ENCODE measurements at regions not wholly inside any gene's neighbourhood (a gene's known extent, or its start where the extent isn't known, plus 50 kb on each side); places are given as distances from the start of the nearest gene placed in this dataset.

DNA sequence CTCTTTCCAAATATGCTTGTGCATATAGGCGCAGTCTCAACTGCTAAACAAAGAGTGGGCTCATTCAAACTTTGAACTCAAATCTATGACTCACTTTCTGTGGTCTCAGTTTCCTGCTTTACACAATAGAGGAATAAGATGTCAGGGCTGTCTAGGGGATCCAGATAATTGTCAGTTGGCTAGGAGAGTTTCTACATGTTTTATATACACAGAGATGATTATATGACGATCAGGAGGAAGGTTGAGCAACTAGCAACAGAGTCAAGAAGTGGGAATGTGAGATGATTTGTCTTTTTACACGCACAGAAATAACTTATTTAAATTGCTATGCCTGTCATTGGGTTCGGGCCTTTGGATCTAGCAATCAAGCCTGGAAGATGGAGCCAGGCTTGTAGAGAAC, 299.4 kb upstream of the LYPLAL1 start (continued):
- TF ChIP-seq, protein P1, sequence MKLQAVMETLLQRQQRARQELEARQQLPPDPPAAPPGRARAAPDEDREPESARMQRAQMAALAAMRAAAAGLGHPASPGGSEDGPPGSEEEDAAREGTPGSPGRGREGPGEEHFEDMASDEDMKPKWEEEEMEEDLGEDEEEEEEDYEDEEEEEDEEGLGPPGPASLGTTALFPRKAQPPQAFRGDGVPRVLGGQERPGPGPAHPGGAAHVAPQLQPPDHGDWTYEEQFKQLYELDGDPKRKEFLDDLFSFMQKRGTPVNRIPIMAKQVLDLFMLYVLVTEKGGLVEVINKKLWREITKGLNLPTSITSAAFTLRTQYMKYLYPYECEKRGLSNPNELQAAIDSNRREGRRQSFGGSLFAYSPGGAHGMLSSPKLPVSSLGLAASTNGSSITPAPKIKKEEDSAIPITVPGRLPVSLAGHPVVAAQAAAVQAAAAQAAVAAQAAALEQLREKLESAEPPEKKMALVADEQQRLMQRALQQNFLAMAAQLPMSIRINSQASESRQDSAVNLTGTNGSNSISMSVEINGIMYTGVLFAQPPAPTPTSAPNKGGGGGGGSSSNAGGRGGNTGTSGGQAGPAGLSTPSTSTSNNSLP (IDR thresholded peaks at IDR 0.05; ENCODE audit: low read depth, low read length) = 0 out of 2 replicates have a peak, but pooled peaks have one; percentile 29
- no peak for TF ChIP-seq SOX13 (IDR thresholded peaks at IDR 0.05)
- peak in 1 of 2 experiments; percentile 19; a peak in 1 of 4 replicates for TF ChIP-seq SOX13 (CRISPR knock-in tag; conservative IDR thresholded peaks at IDR 0.05 in 1 of 2, IDR thresholded peaks at IDR 0.05 in 1 of 2)
- peak; percentile 84 for TF ChIP-seq FOSL2 (CRISPR knock-in tag; IDR thresholded peaks at IDR 0.05)
- TF ChIP-seq ZNF891 (CRISPR knock-in tag; IDR thresholded peaks at IDR 0.05) = no peak
- TF ChIP-seq SOX5 (CRISPR knock-in tag; IDR thresholded peaks at IDR 0.05; ENCODE audit: borderline replicate concordance) = peak; percentile 10; the same call in 1 of the 2 replicates
- TF ChIP-seq WIZ (CRISPR knock-in tag; IDR thresholded peaks at IDR 0.05) = no peak
- TF ChIP-seq SP140L (CRISPR knock-in tag; IDR thresholded peaks at IDR 0.05; ENCODE audit: borderline replicate concordance) = no peak
- no peak for TF ChIP-seq MBD4 (IDR thresholded peaks at IDR 0.05; ENCODE audit: borderline replicate concordance, low read length)
- TF ChIP-seq, protein P2, sequence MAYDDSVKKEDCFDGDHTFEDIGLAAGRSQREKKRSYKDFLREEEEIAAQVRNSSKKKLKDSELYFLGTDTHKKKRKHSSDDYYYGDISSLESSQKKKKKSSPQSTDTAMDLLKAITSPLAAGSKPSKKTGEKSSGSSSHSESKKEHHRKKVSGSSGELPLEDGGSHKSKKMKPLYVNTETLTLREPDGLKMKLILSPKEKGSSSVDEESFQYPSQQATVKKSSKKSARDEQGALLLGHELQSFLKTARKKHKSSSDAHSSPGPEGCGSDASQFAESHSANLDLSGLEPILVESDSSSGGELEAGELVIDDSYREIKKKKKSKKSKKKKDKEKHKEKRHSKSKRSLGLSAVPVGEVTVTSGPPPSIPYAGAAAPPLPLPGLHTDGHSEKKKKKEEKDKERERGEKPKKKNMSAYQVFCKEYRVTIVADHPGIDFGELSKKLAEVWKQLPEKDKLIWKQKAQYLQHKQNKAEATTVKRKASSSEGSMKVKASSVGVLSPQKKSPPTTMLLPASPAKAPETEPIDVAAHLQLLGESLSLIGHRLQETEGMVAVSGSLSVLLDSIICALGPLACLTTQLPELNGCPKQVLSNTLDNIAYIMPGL (CRISPR knock-in tag; IDR thresholded peaks at IDR 0.05; ENCODE audit: borderline replicate concordance in 1 of 2, low read depth in 1 of 2) = no peak
- TF ChIP-seq HNRNPLL (IDR thresholded peaks at IDR 0.05; ENCODE audit: low read depth, low read length, poor library complexity, severe bottlenecking) = no peak
- TF ChIP-seq KLF11 (CRISPR knock-in tag; IDR thresholded peaks at IDR 0.05) = no peak
- TF ChIP-seq HMG20A (CRISPR knock-in tag; IDR thresholded peaks at IDR 0.05; ENCODE audit: borderline replicate concordance) = 0 out of 2 replicates have a peak, but pooled peaks have one; percentile 25
- TF ChIP-seq ZBTB38 (CRISPR knock-in tag; IDR thresholded peaks at IDR 0.05) = no peak
- no peak for TF ChIP-seq HIVEP1 (CRISPR knock-in tag; IDR thresholded peaks at IDR 0.05)
- TF ChIP-seq ZNF562 (CRISPR knock-in tag; IDR thresholded peaks at IDR 0.05; ENCODE audit: borderline replicate concordance) = no peak
- TF ChIP-seq, protein P3, sequence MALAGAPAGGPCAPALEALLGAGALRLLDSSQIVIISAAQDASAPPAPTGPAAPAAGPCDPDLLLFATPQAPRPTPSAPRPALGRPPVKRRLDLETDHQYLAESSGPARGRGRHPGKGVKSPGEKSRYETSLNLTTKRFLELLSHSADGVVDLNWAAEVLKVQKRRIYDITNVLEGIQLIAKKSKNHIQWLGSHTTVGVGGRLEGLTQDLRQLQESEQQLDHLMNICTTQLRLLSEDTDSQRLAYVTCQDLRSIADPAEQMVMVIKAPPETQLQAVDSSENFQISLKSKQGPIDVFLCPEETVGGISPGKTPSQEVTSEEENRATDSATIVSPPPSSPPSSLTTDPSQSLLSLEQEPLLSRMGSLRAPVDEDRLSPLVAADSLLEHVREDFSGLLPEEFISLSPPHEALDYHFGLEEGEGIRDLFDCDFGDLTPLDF (CRISPR knock-in tag; IDR thresholded peaks at IDR 0.05) = no peak

All from HepG2 (cell line).